Astrocyte (in vitro differentiated cells and primary cell): ENCODE measurements at regions not wholly inside any gene's neighbourhood (a gene's known extent, or its start where the extent isn't known, plus 50 kb on each side); places are given as distances from the start of the nearest gene placed in this dataset.

Source experiments
- DNase-seq: peaks from one replicate; pipeline ENCODE4 v3.0.0-alpha.2; 2010; ENCODE audit warnings: low read depth
- FAIRE-seq: peaks from 2 replicates; lab custom pipeline; 2011; peaks lifted over from hg19 to GRCh38; lab: Jason Lieb, UNC
- H2AFZ ChIP-seq: 2 replicates; pipeline ENCODE4 v1.6.0; 2012; ENCODE audit warnings: low read depth, low read length, inconsistent platforms
- H3K27ac ChIP-seq: 2 replicates; pipeline ENCODE4 v1.5.1; 2011; ENCODE audit warnings: low read depth, low read length, inconsistent platforms
- H3K27me3 ChIP-seq: 2 replicates; pipeline ENCODE4 v1.6.0; 2011; ENCODE audit warnings: low read length, inconsistent platforms; ENCODE audit not compliant: insufficient read depth
- H3K36me3 ChIP-seq: 2 replicates; pipeline ENCODE4 v1.5.1; 2011; ENCODE audit warnings: low read length, inconsistent platforms; ENCODE audit not compliant: insufficient read depth
- H3K4me1 ChIP-seq: 2 replicates; pipeline ENCODE4 v1.5.1; 2011; ENCODE audit warnings: low read length, inconsistent platforms; ENCODE audit not compliant: insufficient read depth
- H3K4me2 ChIP-seq: 2 replicates; pipeline ENCODE4 v1.6.0; 2012; ENCODE audit warnings: low read length, inconsistent platforms
- H3K4me3 ChIP-seq: 2 replicates; pipeline ENCODE4 v1.5.1; 2011; ENCODE audit warnings: low read depth, mild to moderate bottlenecking, low read length, inconsistent platforms; ENCODE audit not compliant: insufficient read depth
- H3K79me2 ChIP-seq: 2 replicates; pipeline ENCODE4 v1.6.0; 2012; ENCODE audit warnings: mild to moderate bottlenecking, low read length, inconsistent platforms; ENCODE audit not compliant: insufficient read depth
- H3K9ac ChIP-seq: 2 replicates; pipeline ENCODE4 v1.6.0; 2012; ENCODE audit warnings: mild to moderate bottlenecking, low read length, inconsistent platforms
- H3K9me3 ChIP-seq: 2 replicates; pipeline ENCODE4 v1.5.1; 2012; ENCODE audit warnings: low read depth, mild to moderate bottlenecking, low read length, inconsistent platforms; ENCODE audit not compliant: insufficient read depth
- H4K20me1 ChIP-seq: 2 replicates; pipeline ENCODE4 v1.6.0; 2012; ENCODE audit warnings: low read length, inconsistent platforms; ENCODE audit not compliant: insufficient read depth
- H3K27ac Mint-ChIP-seq: one replicate; pipeline ENCODE4 v1.8.0; 2021; ENCODE audit warnings: mild to moderate bottlenecking, mixed read lengths; ENCODE audit not compliant: unreplicated experiment
- H3K27me3 Mint-ChIP-seq: one replicate; pipeline ENCODE4 v1.8.0; 2021; ENCODE audit warnings: low read depth, mixed read lengths; ENCODE audit not compliant: unreplicated experiment
- H3K36me3 Mint-ChIP-seq: one replicate; pipeline ENCODE4 v1.8.0; 2021; ENCODE audit warnings: low read depth, mixed read lengths; ENCODE audit not compliant: unreplicated experiment
- H3K4me1 Mint-ChIP-seq: one replicate; pipeline ENCODE4 v1.8.0; 2021; ENCODE audit warnings: low read depth, mixed read lengths; ENCODE audit not compliant: unreplicated experiment
- H3K4me3 Mint-ChIP-seq: one replicate; pipeline ENCODE4 v1.8.0; 2021; ENCODE audit warnings: mild to moderate bottlenecking, moderate library complexity, mixed read lengths; ENCODE audit not compliant: unreplicated experiment
- H3K9me3 Mint-ChIP-seq: one replicate; pipeline ENCODE4 v1.8.0; 2021; ENCODE audit warnings: mild to moderate bottlenecking, mixed read lengths; ENCODE audit not compliant: unreplicated experiment
- CTCF ChIP-seq: IDR thresholded peaks from 2 replicates; pipeline ENCODE4 v1.5.1; 2011; ENCODE audit warnings: low read depth, mild to moderate bottlenecking, inconsistent platforms, low read length, moderate library complexity; ENCODE audit not compliant: insufficient read depth
- EZH2 ChIP-seq: IDR thresholded peaks from 2 replicates; pipeline ENCODE4 v1.6.1; 2012; ENCODE audit warnings: mild to moderate bottlenecking, low read length, inconsistent platforms; ENCODE audit not compliant: insufficient read depth

GRCh38 chr3:43816372-43816771 is 125.6 kb downstream of the ABHD5 start:
- H3K27ac Mint-ChIP-seq: no peak overlapping the region
- Histone ChIP-seq H3K27me3 (no peaks in the 10 kb centered on the region), H3K9me3 (no peaks in the 10 kb centered on the region), H3K36me3 (no peaks in the 10 kb centered on the region), H3K9ac (no peak overlapping the region), H4K20me1 (no peaks in the 10 kb centered on the region), H3K4me1 (no peaks in the 10 kb centered on the region), H3K4me3 (no peak overlapping the region), H2AFZ (no peak overlapping the region), H3K27ac (no peak overlapping the region), H3K4me2 (no peak overlapping the region), H3K79me2 (no peaks in the 10 kb centered on the region)
- H3K9me3 Mint-ChIP-seq: peaks cover 3% of the 10 kb centered on the region
- DNase-seq (no peak), FAIRE-seq (no peak)
- H3K4me1 Mint-ChIP-seq: no peaks in the 10 kb centered on the region
- H3K27me3 Mint-ChIP-seq: peaks cover 21% of the 10 kb centered on the region
- TF ChIP-seq CTCF: no peak
- no peak for TF ChIP-seq EZH2
- no peak overlapping the region for H3K4me3 Mint-ChIP-seq
- no peaks in the 10 kb centered on the region for H3K36me3 Mint-ChIP-seq

- FAIRE-seq (no peak), DNase-seq (no peak)
- H3K4me3 ChIP-seq: no peak overlapping the region
- Mint-ChIP-seq H3K9me3 (peaks cover 3% of the 10 kb centered on the region), H3K27me3 (peaks cover 24% of the 10 kb centered on the region), H3K27ac (no peak overlapping the region), H3K4me1 (no peaks in the 10 kb centered on the region), H3K36me3 (no peaks in the 10 kb centered on the region), H3K4me3 (no peak overlapping the region)
- no peak overlapping the region for H3K9ac ChIP-seq
- H3K4me2 ChIP-seq: no peak overlapping the region
- no peak overlapping the region for H2AFZ ChIP-seq
- H3K36me3 ChIP-seq: no peaks in the 10 kb centered on the region
- H3K27ac ChIP-seq: no peak overlapping the region
- no peaks in the 10 kb centered on the region for H3K9me3 ChIP-seq
- no peaks in the 10 kb centered on the region for H3K27me3 ChIP-seq
- no peak for TF ChIP-seq CTCF
- no peak for TF ChIP-seq EZH2
- no peaks in the 10 kb centered on the region for H4K20me1 ChIP-seq
- H3K79me2 ChIP-seq: no peaks in the 10 kb centered on the region
- H3K4me1 ChIP-seq: no peaks in the 10 kb centered on the region
Measured at GRCh38 chr3:43817064-43817463, 126.3 kb downstream of the ABHD5 start.

GRCh38 chr3:43817825-43818224 is 127.1 kb downstream of the ABHD5 start:
- no peaks in the 10 kb centered on the region for H4K20me1 ChIP-seq
- no peaks in the 10 kb centered on the region for H3K9me3 ChIP-seq
- Mint-ChIP-seq H3K4me3 (no peak overlapping the region), H3K27ac (no peak overlapping the region), H3K9me3 (peaks cover 3% of the 10 kb centered on the region), H3K4me1 (no peaks in the 10 kb centered on the region), H3K36me3 (no peaks in the 10 kb centered on the region), H3K27me3 (peaks cover 24% of the 10 kb centered on the region)
- H3K27ac ChIP-seq: no peak overlapping the region
- H3K4me3 ChIP-seq: no peak overlapping the region
- FAIRE-seq (no peak), DNase-seq (no peak)
- no peak for TF ChIP-seq EZH2
- no peak for TF ChIP-seq CTCF
- no peaks in the 10 kb centered on the region for H3K4me1 ChIP-seq
- H3K4me2 ChIP-seq: no peak overlapping the region
- no peak overlapping the region for H3K9ac ChIP-seq
- H3K36me3 ChIP-seq: no peaks in the 10 kb centered on the region
- no peak overlapping the region for H2AFZ ChIP-seq
- no peaks in the 10 kb centered on the region for H3K79me2 ChIP-seq
- no peaks in the 10 kb centered on the region for H3K27me3 ChIP-seq
